OCI-LY3 (cell line): ENCODE measurements at regions not wholly inside any gene's neighbourhood (a gene's known extent, or its start where the extent isn't known, plus 50 kb on each side); places are given as distances from the start of the nearest gene placed in this dataset.
A peak's percentile ranks its signal among the peaks of the same experiment; 100 is the strongest.

Experiments used
- H2AFZ ChIP-seq: fragments of 200-600, 300-600 bp; shearing (Covaris generic); 2 replicates; pipeline ENCODE4 v1.6.0; 2014; ENCODE audit warnings: antibody characterized with exemption, low read depth, low read length
- H3K27ac ChIP-seq: fragments of 200-600, 300-600 bp; sonication (generic); 2 replicates; pipeline ENCODE4 v1.5.1; 2014; ENCODE audit warnings: mild to moderate bottlenecking, low read length, moderate library complexity, mixed read lengths
- H3K27me3 ChIP-seq: fragments of 200-600, 300-600 bp; sonication (generic); 2 replicates; pipeline ENCODE4 v1.6.1; 2014; ENCODE audit warnings: low read depth, low read length, mixed read lengths
- H3K36me3 ChIP-seq: fragments of 200-600, 300-600 bp; sonication (generic); replicated peaks from 2 replicates; pipeline ENCODE3; 2014; ENCODE audit warnings: low read depth, low read length, mixed read lengths
- H3K4me1 ChIP-seq: fragments of 300-600, 200-600 bp; sonication (generic); 2 replicates; pipeline ENCODE4 v1.6.1; 2014; ENCODE audit warnings: low read length, mixed read lengths
- H3K4me2 ChIP-seq: fragments of 200-600, 300-600 bp; sonication (generic); 2 replicates; pipeline ENCODE4 v1.6.1; 2014; ENCODE audit warnings: low read length, mixed read lengths
- H3K4me3 ChIP-seq: fragments of 300-600, 200-600 bp; sonication (generic); 2 replicates; pipeline ENCODE4 v1.5.1; 2014; ENCODE audit warnings: antibody characterized with exemption, mild to moderate bottlenecking, low read length, moderate library complexity
- H3K79me2 ChIP-seq: fragments of 300-600, 200-600 bp; shearing (Covaris generic); 2 replicates; pipeline ENCODE4 v1.6.1; 2014; ENCODE audit warnings: mild to moderate bottlenecking, low read length, mixed read lengths
- H3K9ac ChIP-seq: fragments of 300-600, 200-600 bp; shearing (Covaris generic); 2 replicates; pipeline ENCODE4 v1.6.0; 2014; ENCODE audit warnings: mild to moderate bottlenecking, low read length, moderate library complexity
- H3K9me3 ChIP-seq: fragments of 200-600, 300-600 bp; shearing (Covaris generic); 2 replicates; pipeline ENCODE4 v1.6.1; 2014; ENCODE audit warnings: low read length, mixed read lengths; ENCODE audit not compliant: insufficient read depth
- H4K20me1 ChIP-seq: fragments of 200-600, 300-600 bp; sonication (generic); 2 replicates; pipeline ENCODE4 v1.6.1; 2016; ENCODE audit warnings: low read length, mixed read lengths; ENCODE audit not compliant: insufficient read depth
- EZH2phosphoT487 ChIP-seq: fragments of 200-600 bp; shearing (Covaris generic); IDR thresholded peaks from 2 replicates; pipeline ENCODE4 v1.6.1; 2018; ENCODE audit warnings: antibody characterized with exemption, mixed run types, low read depth
- TF ChIP-seq, protein P1 (sequence below): fragments of 200-600, 300-600 bp; sonication (generic); IDR thresholded peaks from 2 replicates; pipeline ENCODE4 v1.5.1; 2014; ENCODE audit warnings: antibody characterized with exemption, low read length, low read depth

DNA sequence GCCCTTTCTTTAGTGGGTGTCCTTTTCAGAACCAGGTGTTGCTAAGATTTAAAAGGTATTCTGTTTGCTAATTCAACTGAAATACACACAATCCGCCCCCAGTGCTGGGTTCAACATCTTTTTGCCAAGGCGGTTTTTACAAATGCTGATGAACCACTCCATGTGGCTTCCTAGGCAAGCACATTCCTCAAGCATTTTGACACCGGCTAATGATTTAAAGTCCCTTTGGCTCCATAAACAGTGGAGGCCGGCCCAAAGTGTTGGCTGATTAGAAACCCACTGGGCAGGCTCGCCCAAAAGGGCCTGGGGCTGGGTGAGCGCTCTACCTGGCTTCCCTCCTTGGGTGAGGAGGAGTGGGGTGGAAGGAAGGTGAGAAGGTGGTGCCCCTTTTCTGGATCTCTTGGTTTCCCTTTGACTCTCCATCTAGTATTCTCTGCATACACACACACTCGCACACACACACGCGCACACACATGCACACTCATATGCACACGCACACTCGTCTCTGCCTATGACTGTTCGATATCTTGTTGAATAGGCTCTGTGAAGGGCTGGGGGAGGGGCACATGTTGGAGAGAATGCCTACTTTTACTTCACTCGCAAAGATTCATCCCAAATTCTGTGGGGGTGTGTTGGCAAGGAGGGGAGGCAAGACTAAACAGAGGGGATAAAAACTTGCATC is 66.7 kb upstream of the ARMC2 start:
- Histone ChIP-seq H3K9me3 (no peaks in the 10 kb centered on the region), H3K4me3 (peak overlapping the region; percentile 61), H3K79me2 (no peaks in the 10 kb centered on the region), H3K36me3 (no peaks in the 10 kb centered on the region), H3K27ac (no peak overlapping the region), H3K4me1 (peaks cover 4% of the 10 kb centered on the region; the same call in 1 of the 2 replicates), H3K27me3 (peaks cover 66% of the 10 kb centered on the region), H2AFZ (no peak overlapping the region), H3K4me2 (peak overlapping the region; percentile 52), H4K20me1 (no peaks in the 10 kb centered on the region), H3K9ac (no peak overlapping the region)
- TF ChIP-seq, protein P1, sequence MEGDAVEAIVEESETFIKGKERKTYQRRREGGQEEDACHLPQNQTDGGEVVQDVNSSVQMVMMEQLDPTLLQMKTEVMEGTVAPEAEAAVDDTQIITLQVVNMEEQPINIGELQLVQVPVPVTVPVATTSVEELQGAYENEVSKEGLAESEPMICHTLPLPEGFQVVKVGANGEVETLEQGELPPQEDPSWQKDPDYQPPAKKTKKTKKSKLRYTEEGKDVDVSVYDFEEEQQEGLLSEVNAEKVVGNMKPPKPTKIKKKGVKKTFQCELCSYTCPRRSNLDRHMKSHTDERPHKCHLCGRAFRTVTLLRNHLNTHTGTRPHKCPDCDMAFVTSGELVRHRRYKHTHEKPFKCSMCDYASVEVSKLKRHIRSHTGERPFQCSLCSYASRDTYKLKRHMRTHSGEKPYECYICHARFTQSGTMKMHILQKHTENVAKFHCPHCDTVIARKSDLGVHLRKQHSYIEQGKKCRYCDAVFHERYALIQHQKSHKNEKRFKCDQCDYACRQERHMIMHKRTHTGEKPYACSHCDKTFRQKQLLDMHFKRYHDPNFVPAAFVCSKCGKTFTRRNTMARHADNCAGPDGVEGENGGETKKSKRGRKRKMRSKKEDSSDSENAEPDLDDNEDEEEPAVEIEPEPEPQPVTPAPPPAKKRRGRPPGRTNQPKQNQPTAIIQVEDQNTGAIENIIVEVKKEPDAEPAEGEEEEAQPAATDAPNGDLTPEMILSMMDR, result no peak
- TF ChIP-seq EZH2phosphoT487, result no peak

- H4K20me1 ChIP-seq, result no peaks in the 10 kb centered on the region
- H3K27me3 ChIP-seq, result peaks cover 67% of the 10 kb centered on the region
- H3K4me3 ChIP-seq, result peak overlapping the region; percentile 61
- H3K36me3 ChIP-seq, result no peaks in the 10 kb centered on the region
- no peak overlapping the region for H3K27ac ChIP-seq
- no peaks in the 10 kb centered on the region for H3K79me2 ChIP-seq
- peaks cover 4% of the 10 kb centered on the region; the same call in 1 of the 2 replicates for H3K4me1 ChIP-seq
- no peak overlapping the region for H2AFZ ChIP-seq
- TF ChIP-seq EZH2phosphoT487, result no peak
- TF ChIP-seq, protein P1, result peak; percentile 72
- no peaks in the 10 kb centered on the region for H3K9me3 ChIP-seq
- H3K9ac ChIP-seq, result no peak overlapping the region
- peak overlapping the region; percentile 52 for H3K4me2 ChIP-seq
Measured at GRCh38 chr6:108782179-108783041, 65.8 kb upstream of the ARMC2 start.

GRCh38 chr6:108785653-108786052 is 62.6 kb upstream of the ARMC2 start:
- Histone ChIP-seq H3K27me3 (peaks cover 68% of the 10 kb centered on the region), H3K27ac (no peak overlapping the region), H3K36me3 (no peaks in the 10 kb centered on the region), H2AFZ (no peak overlapping the region), H4K20me1 (no peaks in the 10 kb centered on the region), H3K9ac (no peak overlapping the region), H3K4me2 (no peak overlapping the region), H3K4me1 (peaks cover 4% of the 10 kb centered on the region; the same call in 1 of the 2 replicates), H3K9me3 (no peaks in the 10 kb centered on the region), H3K79me2 (no peaks in the 10 kb centered on the region), H3K4me3 (no peak overlapping the region)
- no peak for TF ChIP-seq EZH2phosphoT487
- TF ChIP-seq, protein P1, result no peak

- 0 out of 2 replicates have a peak, but pooled peaks cover 2% of the 10 kb centered on the region for H4K20me1 ChIP-seq
- no peaks in the 10 kb centered on the region for H3K79me2 ChIP-seq
- TF ChIP-seq, protein P1, result no peak
- TF ChIP-seq EZH2phosphoT487, result no peak
- no peak overlapping the region for H3K4me2 ChIP-seq
- no peak overlapping the region for H2AFZ ChIP-seq
- H3K27me3 ChIP-seq, result peaks cover 63% of the 10 kb centered on the region
- H3K27ac ChIP-seq, result no peak overlapping the region
- H3K9me3 ChIP-seq, result no peaks in the 10 kb centered on the region
- H3K4me1 ChIP-seq, result no peaks in the 10 kb centered on the region
- H3K9ac ChIP-seq, result no peak overlapping the region
- H3K4me3 ChIP-seq, result no peak overlapping the region
- no peaks in the 10 kb centered on the region for H3K36me3 ChIP-seq
Measured at GRCh38 chr6:108788416-108788815, 59.8 kb upstream of the ARMC2 start.
